DMS114 treated with DMSO at 0.1 percent for 48 hours (cell line): ENCODE measurements at regions not wholly inside any gene's neighbourhood (a gene's known extent, or its start where the extent isn't known, plus 50 kb on each side); places are given as distances from the start of the nearest gene placed in this dataset.
"Not testable (repeated sequence)": the region's sequence is repeated elsewhere in the genome, so short reads cannot be mapped to it uniquely, and the experiment has no call there.

ENCODE experiments used
- DNase-seq: peaks from one replicate; lab custom pipeline; 2025; ENCODE audit not compliant: unreplicated experiment; lab: John Stamatoyannopoulos, UW

- no peak for DNase-seq
Observed at GRCh38 chr16:54739381-54739780, 191.3 kb upstream of the IRX5 start.

DNA sequence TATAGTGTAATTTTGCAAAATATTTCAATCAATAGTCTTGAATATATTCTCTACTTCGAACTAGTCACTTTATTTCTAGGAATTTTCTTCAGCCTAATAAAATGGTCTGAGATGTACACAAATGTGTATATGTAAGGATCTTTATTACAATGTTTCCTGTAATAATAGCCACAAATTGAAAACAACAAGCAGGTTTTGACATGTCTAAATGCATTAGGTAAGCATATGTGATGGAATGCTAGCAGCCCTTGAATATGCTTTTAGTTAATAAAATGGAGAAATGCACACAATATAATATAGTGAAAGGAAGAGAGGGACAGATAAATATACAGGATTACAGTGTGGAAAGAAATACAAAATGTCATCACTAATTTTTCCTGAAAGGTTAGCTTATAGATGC lies 196.5 kb upstream of the IRX5 start:
- DNase-seq = no peak

DNA sequence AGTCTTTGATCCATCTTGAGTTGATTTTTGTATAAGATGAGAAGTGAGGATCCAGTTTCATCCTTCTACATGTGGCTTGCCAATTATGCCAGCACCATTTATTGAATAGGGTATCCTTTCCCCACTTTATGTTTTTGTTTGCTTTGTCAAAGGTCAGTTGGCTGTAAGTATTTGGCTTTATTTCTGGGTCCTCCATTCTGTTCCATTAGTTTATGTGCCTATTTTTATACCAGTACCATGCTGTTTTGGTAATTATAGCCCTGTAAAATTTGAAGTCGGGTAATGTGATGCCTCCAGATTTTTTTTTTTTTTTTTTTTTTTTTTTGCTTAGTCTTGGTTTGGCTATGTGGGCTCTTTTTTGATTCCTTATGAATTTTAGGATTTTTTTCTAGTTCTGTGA lies 203.0 kb upstream of the IRX5 start:
- not testable (repeated sequence) for DNase-seq

- no peak for DNase-seq
Observed at GRCh38 chr16:54724346-54724925, 206.2 kb upstream of the IRX5 start.

DNA sequence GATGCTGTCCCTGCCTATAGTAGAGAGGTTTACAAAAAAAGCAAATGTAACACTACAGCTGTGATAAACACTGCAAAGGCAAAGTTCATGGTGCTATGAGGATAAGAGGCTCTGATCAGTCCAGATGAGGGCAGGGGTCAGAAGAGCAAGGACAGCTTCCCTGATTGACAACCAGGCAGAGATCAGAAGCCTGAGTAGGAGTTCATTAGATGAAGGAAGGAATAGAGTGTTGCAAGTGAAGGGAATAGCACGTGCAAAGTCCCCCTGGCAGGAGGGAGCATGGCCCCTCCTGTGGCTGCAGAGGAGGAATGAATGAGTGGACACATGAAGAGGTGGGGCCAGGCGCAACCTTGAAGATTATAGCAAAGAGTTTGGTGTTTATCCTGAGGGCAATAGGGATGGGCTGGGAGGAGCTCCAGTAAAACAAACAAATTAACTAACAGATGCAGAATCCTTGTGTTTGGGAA lies 208.4 kb upstream of the IRX5 start:
- no peak for DNase-seq

GRCh38 chr16:54720259-54720658 lies 210.4 kb upstream of the IRX5 start:
- no peak for DNase-seq

GRCh38 chr16:54719624-54720023 lies 211.0 kb upstream of the IRX5 start:
- no peak for DNase-seq

DNA sequence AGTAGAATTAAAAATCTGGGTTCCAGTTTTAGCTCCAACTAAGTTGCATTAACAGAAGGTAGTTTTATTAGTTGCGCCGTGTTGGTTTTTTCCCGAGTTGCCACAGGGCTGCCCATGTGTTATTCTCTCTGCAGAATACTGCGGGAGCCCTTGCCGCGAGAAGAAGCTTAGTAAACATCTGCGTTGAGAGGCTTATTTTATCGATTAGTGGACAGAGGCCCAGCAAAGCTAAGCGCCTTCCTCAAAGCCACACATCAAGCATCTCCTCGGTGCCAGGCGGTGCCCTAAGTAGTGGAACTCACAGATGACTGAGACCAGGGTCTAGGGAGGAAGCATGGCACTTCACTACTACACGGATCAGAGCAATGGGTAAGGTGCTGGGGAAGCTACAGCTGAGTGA lies 212.3 kb upstream of the IRX5 start:
- DNase-seq = no peak

- DNase-seq = no peak
Observed at GRCh38 chr16:54715011-54715410, 215.7 kb upstream of the IRX5 start.

- no peak for DNase-seq
Observed at GRCh38 chr16:54712866-54713265, 217.8 kb upstream of the IRX5 start.

DNA sequence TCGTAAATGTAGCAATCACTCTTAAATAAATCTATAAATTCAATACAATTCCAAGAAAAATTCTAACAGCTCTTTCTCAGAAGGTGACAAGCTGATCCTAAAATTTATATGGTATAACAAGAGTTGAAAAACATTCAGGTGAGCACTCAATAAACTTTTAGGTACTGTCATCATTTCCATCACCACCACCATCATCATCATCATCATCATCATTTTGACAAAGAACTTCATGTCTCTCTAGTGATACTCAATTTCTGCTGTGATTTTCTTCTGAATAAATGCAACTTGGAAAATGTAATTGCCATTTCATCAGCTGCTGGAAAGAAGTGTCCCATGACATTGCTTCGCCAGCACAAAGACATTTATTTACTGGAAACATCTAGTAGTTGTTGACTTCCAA lies 222.9 kb upstream of the IRX5 start:
- no peak for DNase-seq

GRCh38 chr16:54706406-54706805 lies 224.3 kb upstream of the IRX5 start:
- DNase-seq = no peak

DNA sequence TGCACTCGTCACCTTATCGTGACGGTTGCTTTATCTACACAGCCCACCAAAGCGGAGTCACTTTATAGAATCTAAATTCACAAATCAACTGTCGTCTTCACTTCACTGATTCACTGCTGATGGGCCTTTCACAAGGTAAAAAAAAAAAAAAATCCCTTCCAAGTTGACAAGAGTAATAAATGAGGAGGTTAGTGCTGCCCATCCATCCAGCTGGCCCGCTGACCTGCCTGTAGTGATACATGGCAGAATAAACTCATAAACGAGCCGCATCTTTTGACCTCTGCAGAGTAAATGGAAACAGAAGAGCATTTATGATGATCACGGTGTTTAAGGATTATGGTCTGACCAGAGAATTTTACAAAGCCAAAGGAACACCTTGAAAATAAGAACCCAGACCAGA lies 227.3 kb upstream of the IRX5 start:
- DNase-seq = no peak

DNA sequence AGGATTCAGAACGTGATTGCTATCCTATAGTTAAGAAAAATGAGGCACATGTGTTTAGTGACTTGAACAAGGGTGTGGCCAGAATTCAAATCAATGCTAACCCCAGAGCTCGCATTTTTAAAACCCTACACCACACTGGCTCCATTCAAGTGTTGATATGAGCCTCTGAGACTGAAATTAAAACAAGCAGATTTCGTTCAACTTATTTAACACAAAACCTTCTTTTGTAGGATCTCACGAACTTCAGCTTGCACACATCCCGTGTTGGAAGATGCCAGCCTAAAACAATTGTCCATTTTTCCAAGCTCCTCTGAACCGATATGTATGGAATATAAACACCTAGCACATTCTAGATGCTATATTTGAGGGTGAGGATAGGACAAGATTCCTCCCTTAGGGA lies 231.0 kb upstream of the IRX5 start:
- DNase-seq = no peak

- no peak for DNase-seq
Observed at GRCh38 chr16:54697677-54698076, 233.0 kb upstream of the IRX5 start.

GRCh38 chr16:54696970-54697369 lies 233.7 kb upstream of the IRX5 start:
- DNase-seq = no peak

DNA sequence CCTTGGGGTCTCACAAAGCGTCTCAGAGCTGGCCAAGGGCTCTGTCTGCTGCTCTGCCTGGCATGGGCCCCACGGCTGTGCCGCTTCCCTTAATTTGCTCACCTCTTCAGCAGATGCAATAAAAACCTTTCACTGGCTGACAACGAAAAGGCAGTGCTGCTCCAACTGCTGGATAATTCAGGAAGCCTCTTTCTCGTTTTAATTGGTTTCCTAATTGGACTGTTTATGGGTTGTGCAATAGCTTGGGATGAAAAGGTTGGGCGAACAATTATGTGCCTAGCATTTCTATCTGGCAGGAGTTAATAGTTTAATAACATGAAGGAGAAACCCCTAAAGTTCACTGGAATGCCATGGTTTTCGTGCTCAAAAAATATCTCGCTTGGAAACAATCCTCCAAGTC lies 234.1 kb upstream of the IRX5 start:
- DNase-seq = no peak

GRCh38 chr16:54694651-54695050 lies 236.0 kb upstream of the IRX5 start:
- DNase-seq = no peak

DNA sequence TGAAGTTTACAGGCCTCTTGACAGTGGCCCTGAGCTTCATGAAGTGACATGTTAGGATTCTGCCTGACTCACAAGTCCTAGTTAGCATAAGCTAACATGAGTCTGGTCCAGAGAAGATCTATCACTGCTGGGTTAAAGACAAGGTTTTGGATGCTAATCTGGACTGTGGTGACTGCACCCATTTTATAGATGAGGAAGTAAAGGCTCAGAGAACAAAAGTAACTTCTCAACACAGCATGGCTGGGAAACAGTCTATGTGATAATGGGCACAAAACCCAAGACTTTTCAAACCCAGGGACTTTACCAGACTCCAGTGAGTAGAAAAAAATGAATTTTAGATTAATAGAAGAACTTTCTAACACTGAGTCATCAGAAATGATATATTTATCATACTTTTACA lies 236.8 kb upstream of the IRX5 start:
- no peak for DNase-seq

DNA sequence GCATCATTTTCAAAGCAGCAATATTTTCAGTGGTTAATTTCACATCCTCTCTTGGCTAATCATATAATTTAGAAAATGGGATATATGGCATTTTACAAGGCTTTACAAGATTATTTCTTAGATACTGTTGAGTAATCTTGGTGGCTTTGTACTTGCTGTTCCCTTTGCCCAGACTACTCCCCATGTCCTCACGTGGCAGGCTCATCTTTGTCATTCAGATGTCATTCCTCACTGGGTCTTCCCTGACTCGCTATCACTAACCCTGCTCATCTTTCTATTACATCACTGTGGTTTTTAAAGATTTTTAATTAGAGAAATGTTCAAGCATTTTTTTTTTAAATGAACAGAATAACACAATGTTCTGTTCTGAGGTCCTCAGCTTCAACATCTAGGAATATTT lies 240.0 kb upstream of the IRX5 start:
- no peak for DNase-seq

DNA sequence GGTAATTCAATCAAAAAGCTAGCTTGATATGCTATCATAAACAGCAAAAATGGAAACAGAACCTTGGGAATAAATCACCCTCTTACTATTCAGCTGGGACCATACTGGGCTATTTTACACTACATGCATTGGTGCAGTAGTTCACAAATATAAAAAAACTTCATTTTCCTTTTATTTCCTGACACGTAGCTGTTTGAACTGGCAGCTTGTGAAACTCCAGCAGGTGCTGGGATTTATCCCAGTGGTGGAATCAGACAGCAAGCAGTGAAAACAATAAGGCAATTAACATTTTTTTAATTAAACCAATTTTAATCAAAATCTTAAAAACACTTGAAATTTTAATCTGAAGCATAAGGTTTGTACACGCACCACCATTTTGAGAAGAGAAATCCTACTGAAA lies 240.4 kb upstream of the IRX5 start:
- no peak for DNase-seq

- no peak for DNase-seq
Observed at GRCh38 chr16:54689072-54689865, 241.4 kb upstream of the IRX5 start.

DNA sequence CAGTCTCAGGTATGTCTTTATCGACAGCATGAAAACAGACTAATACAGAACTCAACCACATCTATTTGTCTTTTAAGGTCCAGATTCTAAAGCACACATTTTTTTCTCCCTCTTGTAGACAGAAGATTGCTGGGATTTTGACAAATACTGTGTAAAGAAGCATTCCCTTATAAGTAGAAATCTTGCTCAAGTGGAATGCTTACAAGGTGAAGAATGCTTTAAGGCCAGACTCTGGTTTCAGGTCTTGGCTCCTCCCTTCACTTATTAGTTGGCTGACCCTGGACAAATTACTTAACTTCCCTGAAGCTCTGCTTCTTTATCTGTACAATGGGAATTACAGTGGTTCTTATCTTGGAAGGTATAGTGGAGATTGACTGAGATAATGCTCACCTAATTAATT lies 242.3 kb upstream of the IRX5 start:
- DNase-seq = no peak
